Stromal cell of bone marrow (primary cell): ENCODE measurements at regions not wholly inside any gene's neighbourhood (a gene's known extent, or its start where the extent isn't known, plus 50 kb on each side); places are given as distances from the start of the nearest gene placed in this dataset.

Experiments used
- DNase-seq: peaks from one replicate; pipeline ENCODE4 v3.0.0-alpha.2; 2012; ENCODE audit warnings: low read depth

- no peak for DNase-seq
Measured at GRCh38 chr5:8394965-8395364, 526.0 kb downstream of the MTRR start.

DNA sequence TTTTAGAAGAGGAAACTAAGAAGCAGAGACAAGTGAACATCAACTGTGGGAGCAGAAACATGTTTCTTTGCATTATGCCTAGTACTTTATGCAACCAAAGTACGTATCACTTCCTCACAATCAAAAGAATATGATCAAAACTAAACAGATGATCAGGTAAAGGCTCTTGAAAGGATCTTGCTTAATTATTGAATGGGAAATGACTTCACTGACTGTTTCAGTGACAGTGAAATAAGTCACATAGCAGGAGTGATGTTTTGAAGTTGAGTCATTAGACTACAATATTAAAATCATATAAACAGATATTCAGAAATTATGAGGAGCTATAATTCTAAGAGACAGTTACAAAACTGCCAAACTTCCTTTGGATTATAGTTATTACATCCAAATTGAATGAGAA lies 527.3 kb downstream of the MTRR start:
- no peak for DNase-seq

- DNase-seq, result no peak
Measured at GRCh38 chr5:8396756-8397155, 527.8 kb downstream of the MTRR start.

DNA sequence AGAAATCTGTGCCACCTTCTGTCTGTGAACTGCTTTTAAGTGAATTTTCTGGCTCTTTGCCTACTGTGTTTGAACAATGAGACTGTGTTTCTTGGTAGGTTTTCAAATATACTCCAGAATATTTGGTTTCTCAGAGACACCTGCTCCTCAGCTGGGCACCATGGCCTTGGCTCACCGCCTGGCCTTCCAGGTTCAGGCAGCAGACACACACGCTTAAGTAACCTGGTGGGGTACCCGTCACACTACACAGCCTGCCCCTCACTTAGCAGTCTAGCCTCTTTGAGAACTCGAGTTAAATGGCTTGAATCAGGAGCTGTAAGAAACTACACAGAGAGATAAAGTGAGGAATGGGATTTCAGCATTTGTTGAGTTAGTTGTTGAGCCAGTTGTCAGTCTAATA lies 530.5 kb downstream of the MTRR start:
- DNase-seq, result no peak

- no peak for DNase-seq
Measured at GRCh38 chr5:8408258-8408657, 539.3 kb downstream of the MTRR start.

- no peak for DNase-seq
Measured at GRCh38 chr5:8410618-8411017, 541.7 kb downstream of the MTRR start.

GRCh38 chr5:8413975-8414374 lies 545.0 kb downstream of the MTRR start:
- DNase-seq, result no peak

- no peak for DNase-seq
Measured at GRCh38 chr5:8417316-8418048, 548.5 kb downstream of the MTRR start.

- no peak for DNase-seq
Measured at GRCh38 chr5:8418049-8418426, 549.1 kb downstream of the MTRR start.

DNA sequence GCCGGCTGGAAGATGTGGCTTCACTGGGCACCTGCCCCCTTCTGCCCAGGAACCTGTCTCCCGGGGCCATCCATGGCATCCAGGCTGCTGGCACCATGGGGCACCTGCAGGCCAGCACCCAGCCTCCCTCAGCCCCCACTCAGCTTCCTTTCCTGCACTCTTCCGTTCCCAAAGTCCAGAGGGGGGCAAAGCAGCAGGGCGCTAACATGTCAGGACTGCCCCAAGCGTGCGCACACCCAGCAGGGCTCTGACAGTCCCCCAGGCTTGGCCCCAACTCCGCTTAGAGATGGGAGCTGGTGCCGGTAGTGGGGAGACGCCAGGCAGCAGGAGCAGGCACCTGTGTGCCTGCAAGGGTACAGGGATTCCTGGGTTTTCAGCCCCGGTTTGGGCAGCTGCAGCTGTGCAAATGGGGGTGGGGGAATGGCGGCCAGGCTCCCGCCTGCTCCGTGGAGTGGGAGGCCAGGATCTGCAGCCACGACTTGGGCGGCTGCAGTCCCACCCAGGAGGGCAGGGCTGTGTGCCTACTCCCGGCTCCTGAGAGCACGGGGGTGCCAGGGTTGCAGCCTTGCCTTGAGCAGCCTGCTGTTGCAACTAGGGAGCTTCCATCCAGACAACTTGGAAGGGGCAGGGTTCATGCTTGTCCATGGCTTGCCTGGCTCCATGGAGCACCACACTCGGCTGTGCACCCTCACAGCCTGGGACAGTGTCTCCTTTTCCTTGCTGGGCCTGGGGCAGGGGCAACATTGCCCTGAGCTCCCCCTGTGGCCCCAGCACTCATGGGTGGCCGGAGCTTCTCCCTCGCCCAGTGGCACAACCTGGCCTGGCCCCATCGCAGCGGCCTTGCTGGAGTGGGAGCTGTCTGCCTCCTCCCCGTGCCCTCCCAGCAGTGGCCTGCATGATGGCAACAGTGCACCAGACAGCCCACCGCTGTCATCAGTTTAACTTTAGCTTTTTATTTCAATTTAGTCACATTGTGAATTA lies 561.1 kb downstream of the MTRR start:
- DNase-seq, result no peak

GRCh38 chr5:8434501-8434900 lies 565.6 kb downstream of the MTRR start:
- DNase-seq, result no peak

DNA sequence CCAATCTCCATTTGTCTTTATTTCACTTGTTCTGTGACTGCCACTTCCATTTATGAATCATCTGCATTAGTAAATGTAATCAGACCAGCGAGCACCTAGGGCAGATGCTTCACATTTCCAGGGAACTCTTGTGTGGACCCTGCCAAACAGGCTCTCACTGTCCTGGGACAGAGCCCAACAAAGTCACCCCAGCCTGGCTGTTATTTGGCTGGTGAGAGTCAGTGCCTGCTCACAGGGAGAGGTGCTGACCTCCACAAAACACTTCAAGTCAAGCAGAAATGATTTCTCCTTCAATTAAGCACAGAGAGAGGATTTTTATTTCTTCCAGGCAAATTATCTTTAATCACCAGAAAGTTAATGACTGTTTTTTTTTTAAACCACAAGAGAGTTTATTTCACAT lies 568.0 kb downstream of the MTRR start:
- DNase-seq, result no peak

GRCh38 chr5:8445139-8445538 lies 576.2 kb downstream of the MTRR start:
- DNase-seq, result no peak

DNA sequence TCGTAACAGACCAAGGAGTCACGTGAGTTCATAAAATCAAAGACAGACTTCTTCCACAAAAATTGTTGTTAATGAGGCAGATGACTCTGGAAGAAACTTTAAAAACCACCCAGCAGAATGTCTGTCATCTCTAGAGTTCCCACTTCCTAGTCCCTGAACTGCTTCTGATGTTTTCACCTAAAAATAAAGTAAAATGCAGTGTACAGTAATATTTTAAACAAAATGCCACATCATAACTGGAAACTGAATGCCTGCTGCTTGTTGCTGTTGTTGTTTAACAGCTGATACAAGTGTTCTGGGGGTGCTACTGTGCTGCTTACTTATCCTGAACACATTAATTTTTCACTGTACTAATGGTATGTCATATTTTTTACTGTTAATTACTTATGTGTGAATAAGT lies 577.2 kb downstream of the MTRR start:
- DNase-seq, result no peak

GRCh38 chr5:8456846-8457186 lies 587.9 kb downstream of the MTRR start:
- no peak for DNase-seq

DNA sequence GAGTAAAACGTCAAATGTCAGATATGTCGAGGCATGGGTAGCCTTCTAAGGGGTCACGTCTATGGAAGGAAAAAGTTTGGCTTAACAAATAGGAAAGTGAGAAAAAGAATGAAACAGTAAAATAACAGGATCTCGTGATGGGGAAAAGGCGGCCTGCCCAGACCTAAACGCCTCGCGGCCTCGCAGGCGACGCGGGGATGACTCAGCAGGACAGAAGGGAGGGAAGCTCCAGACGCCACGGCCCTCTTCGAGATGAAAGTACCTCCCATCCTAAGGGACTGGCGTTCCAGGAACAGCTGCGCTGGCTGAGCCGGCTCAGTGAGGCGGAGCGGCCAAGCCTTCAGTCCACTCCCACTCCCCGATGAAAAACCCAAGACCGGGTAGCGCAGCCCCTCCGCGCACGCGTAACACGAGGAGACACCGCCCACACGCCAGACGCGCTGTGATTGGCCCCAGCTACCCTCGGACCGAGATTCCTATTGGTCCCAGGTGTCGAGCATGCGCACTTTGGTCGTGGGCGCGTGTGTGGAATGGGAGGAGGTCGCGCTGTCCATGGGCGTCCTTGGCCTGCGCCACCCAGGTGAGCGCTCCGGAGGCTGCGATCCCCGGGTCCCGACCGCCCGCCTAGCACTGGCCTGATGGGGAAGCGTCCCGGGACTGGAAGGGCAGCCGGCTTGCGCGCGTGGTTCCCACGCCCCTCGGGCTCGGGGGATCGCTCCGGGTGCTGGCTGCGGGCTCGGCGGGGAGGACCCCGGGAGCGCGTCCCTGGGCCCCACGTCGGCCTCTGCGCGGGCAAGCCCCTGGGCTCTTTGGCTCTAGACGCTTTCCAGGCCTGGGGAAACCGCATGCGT lies 588.5 kb downstream of the MTRR start:
- DNase-seq, result peak; percentile 98

- DNase-seq, result no peak
Measured at GRCh38 chr5:8458038-8458383, 589.1 kb downstream of the MTRR start.

DNA sequence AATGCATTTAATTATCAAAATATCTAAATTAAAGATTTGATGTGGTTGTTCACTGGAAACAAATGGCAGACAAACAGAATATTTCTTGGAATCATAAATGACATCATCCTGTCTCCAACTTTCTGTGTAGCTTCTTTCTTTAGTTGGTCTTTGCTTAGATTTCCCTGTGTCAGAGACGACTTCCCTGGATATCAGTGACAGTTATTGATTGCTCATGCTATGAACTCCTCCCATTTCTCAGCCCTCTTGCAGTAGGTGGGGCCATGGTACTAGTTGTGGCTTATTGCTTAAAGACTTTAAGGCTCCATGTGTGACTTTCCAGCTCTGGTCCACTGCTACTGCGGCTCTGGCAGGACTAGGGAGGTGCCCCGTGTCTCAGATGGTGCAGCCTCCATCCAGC lies 592.6 kb downstream of the MTRR start:
- no peak for DNase-seq

GRCh38 chr5:8462565-8462964 lies 593.6 kb downstream of the MTRR start:
- no peak for DNase-seq

DNA sequence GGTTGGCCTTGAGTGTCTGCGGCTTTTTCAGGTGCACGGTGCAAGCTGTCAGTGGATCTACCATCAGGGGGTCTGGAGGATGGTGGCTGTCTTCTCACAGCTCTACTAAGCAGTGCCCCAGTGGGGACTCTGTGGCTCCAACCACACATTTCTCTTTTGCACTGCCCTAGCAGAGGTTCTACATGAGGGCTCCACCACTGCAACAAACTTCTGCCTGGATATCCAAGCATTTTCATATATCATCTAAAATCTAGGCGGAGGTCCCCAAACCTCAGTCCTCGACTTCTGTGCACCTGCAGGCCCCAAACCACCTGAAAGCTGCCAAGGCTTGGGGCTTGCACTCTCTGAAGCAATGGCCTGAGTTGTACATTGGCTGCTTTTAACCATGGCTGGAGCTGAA lies 601.5 kb downstream of the MTRR start:
- DNase-seq, result no peak

DNA sequence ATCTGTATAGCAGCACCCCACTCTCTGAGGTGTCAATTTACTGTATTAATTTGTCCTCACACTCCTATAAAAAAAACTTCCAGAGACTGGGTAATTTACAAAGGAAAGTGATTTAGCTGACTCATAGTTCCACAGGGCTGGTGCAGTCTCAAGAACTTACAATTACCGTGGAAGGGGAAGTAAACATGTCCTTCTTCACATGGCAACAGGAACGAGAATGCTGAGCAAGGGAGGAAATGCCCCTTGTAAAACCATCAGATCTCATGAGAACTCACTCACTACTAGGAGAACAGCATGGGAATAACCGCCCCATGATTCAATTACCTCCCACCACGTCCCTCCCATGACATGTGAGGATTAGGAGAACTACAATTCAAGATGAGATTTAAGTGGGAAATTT lies 602.6 kb downstream of the MTRR start:
- no peak for DNase-seq

- no peak for DNase-seq
Measured at GRCh38 chr5:8473016-8473415, 604.1 kb downstream of the MTRR start.
